ENCODE measurements at regions not wholly inside any gene's neighbourhood (a gene's known extent, or its start where the extent isn't known, plus 50 kb on each side); places are given as distances from the start of the nearest gene placed in this dataset.
"Not testable (repeated sequence)": the region's sequence is repeated elsewhere in the genome, so short reads cannot be mapped to it uniquely, and the experiment has no call there.

DNA sequence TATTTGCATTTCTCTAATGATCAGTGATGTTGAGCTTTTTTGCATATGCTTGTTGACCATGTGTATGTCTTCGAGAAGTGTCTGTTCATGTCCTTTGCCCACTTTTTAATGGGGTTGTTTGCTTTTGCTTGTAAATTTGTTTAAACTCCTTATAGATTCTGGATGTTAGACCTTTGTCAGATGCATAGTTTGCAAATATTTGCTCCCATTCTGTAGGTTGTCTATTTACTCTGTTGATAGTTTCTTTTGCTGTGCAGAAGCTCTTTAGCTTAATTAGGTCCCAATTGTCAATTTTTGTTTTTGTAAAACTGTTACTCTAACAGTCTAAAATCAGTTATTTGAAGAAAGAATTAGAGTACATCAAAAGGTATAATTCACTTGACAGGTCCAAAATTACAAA is 160.6 kb downstream of the LRIG3 start:
- not testable (repeated sequence) for TF ChIP-seq SUZ12 (IDR thresholded peaks at IDR 0.05; ENCODE audit: extremely low read depth, insufficient read depth, insufficient read length); YY1 (IDR thresholded peaks at IDR 0.05; ENCODE audit: insufficient read depth, insufficient read length)
